ENCODE measurements at regions not wholly inside any gene's neighbourhood (a gene's known extent, or its start where the extent isn't known, plus 50 kb on each side); places are given as distances from the start of the nearest gene placed in this dataset.
"Not testable (repeated sequence)": the region's sequence is repeated elsewhere in the genome, so short reads cannot be mapped to it uniquely, and the experiment has no call there.

GRCh38 chr10:48090706-48091105 is 91.1 kb upstream of the FAM25C start:
- not testable (repeated sequence) for TF ChIP-seq CTCF (conservative IDR thresholded peaks at IDR 0.05; ENCODE audit: low read length); EZH2phosphoT487 (IDR thresholded peaks at IDR 0.05; ENCODE audit: borderline replicate concordance)

Measured in Loucy (cell line).